KOPT-K1 (cell line): ENCODE measurements at regions not wholly inside any gene's neighbourhood (a gene's known extent, or its start where the extent isn't known, plus 50 kb on each side); places are given as distances from the start of the nearest gene placed in this dataset.

ENCODE experiments used
- H3K27ac ChIP-seq: fragments of 200-600 bp; sonication (generic); 2 replicates; pipeline ENCODE4 v1.5.1; 2016; ENCODE audit warnings: antibody characterized with exemption, mild to moderate bottlenecking, low read depth, low read length; ENCODE audit not compliant: poor library complexity, severe bottlenecking
- H3K36me3 ChIP-seq: fragments of 200-600 bp; sonication (generic); 2 replicates; pipeline ENCODE4 v1.5.1; 2017; ENCODE audit warnings: antibody characterized with exemption, mild to moderate bottlenecking, low read length, moderate library complexity; ENCODE audit not compliant: insufficient read depth
- H3K9me3 ChIP-seq: fragments of 200-600 bp; sonication (generic); 2 replicates; pipeline ENCODE4 v1.5.1; 2017; ENCODE audit warnings: antibody characterized with exemption, low read length, mild to moderate bottlenecking; ENCODE audit not compliant: insufficient read depth, poor library complexity, severe bottlenecking

- H3K9me3 ChIP-seq: no peaks in the 10 kb centered on the region
- no peaks in the 10 kb centered on the region for H3K36me3 ChIP-seq
- no peak overlapping the region for H3K27ac ChIP-seq
Measured at GRCh38 chr20:39702701-39703349, 740.7 kb downstream of the DHX35 start.

DNA sequence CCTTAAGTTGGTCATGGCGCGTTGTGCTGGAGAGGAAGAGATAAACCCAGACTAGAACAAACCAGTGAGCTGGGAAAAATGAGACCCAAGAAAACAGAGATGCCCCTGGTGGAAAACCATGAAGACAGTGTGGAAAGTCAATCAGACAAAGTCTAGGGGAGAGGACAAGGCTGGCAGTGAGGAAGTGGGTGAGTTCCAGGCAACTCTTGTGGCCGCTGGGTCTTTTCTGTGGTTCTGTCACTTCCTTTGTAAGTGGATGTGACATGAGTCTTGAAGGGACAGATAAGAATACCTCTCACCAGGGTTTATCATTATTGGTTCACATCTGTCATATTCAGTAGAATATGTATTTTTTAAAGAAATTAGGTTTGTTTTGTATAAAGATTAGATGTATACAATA, 738.4 kb downstream of the DHX35 start:
- no peaks in the 10 kb centered on the region for H3K9me3 ChIP-seq
- H3K27ac ChIP-seq: no peak overlapping the region
- H3K36me3 ChIP-seq: no peaks in the 10 kb centered on the region

DNA sequence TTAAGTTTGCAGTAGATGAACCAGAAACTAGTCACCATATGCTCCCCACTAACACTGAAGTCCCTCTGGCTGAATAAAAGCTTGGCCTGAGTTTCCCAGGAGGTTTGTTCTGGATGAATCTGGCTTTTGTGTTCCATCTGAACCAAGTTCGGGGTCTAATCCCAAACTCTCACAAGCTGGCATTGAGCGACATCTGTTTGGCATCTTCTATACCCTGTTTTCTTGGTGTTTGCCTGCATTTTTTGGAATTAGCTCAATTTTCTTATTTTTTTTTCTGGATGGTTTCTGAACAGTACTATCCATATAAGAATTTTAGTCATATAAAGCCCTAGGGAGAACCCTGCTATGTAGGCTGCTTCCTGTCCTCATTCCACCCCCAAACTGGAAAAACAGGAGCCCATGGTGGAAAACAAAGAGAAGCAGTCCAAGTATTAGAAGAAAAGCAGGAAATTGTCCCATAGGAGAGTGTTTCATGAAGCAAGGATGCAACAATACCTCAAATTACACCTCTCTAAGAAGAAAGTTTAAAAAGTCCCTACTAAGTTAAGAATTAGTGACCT, 737.1 kb downstream of the DHX35 start:
- H3K9me3 ChIP-seq: no peaks in the 10 kb centered on the region
- H3K27ac ChIP-seq: no peak overlapping the region
- no peaks in the 10 kb centered on the region for H3K36me3 ChIP-seq

- no peaks in the 10 kb centered on the region for H3K36me3 ChIP-seq
- no peak overlapping the region for H3K27ac ChIP-seq
- no peaks in the 10 kb centered on the region for H3K9me3 ChIP-seq
Measured at GRCh38 chr20:39698752-39699151, 736.6 kb downstream of the DHX35 start.

DNA sequence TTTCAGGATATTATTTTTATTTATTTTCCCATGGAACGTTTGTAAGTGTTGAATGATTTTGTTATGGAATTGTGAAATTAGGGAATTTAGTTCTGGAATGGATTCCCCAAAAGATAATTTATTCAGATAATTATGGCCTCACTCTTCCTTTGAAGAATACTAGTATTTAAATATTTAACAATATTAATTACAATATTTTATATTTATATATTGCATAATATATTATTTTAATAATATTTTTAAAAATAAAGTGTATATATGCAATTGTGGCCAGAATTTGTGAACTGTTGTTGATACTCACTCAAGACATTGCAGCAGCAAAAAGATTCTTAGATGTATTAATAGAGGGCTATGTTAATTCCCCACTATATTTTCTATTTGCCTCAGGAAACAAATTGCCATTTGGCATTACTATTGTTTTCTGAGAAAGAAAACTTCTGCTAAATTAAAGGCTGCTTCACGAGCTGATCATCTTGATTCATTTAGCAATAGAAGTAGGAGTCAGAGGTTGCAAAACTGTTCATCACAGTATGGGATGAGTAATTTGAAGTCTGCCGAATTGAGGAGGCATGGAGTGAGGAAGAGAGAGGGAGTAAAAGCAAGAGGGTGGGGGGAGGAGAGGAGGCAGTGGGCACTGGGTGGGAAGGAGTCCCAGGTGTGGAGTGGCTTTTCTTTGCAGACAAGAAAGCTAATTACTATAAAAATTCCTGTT, 729.2 kb downstream of the DHX35 start:
- H3K36me3 ChIP-seq: no peaks in the 10 kb centered on the region
- H3K27ac ChIP-seq: no peak overlapping the region
- no peaks in the 10 kb centered on the region for H3K9me3 ChIP-seq

- Histone ChIP-seq H3K36me3 (no peaks in the 10 kb centered on the region), H3K9me3 (no peaks in the 10 kb centered on the region), H3K27ac (no peak overlapping the region)
Measured at GRCh38 chr20:39676857-39677391, 714.8 kb downstream of the DHX35 start.

DNA sequence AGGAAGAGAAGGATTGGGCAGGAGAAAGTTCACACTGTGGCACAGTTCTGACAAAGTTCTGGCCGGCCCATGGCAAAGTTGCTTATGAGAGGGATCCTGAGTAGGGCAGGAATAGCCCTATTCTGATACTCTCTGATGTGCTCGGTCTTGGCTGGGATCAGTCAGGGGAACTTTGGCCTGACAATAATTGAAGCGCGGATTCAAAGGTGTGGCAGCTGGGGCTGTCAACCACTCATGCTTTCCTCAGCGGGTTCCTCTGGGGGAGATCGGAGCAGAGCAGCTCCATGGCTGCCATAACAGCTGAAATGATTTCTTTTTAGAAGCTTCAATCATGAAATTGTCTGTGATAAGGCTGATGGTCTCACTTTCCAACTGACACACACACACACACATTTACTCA, 714.1 kb downstream of the DHX35 start:
- H3K36me3 ChIP-seq: no peaks in the 10 kb centered on the region
- H3K27ac ChIP-seq: no peak overlapping the region
- H3K9me3 ChIP-seq: no peaks in the 10 kb centered on the region

GRCh38 chr20:39674842-39675241, 712.7 kb downstream of the DHX35 start:
- H3K36me3 ChIP-seq: no peaks in the 10 kb centered on the region
- H3K27ac ChIP-seq: no peak overlapping the region

GRCh38 chr20:39670988-39671387, 708.8 kb downstream of the DHX35 start:
- no peaks in the 10 kb centered on the region for H3K9me3 ChIP-seq
- H3K27ac ChIP-seq: no peak overlapping the region
- no peaks in the 10 kb centered on the region for H3K36me3 ChIP-seq

More at GRCh38 chr20:39674842-39675241, 712.7 kb downstream of the DHX35 start:
- H3K9me3 ChIP-seq: no peaks in the 10 kb centered on the region

GRCh38 chr20:39669659-39670058, 707.5 kb downstream of the DHX35 start:
- Histone ChIP-seq H3K27ac (no peak overlapping the region), H3K9me3 (no peaks in the 10 kb centered on the region)

GRCh38 chr20:39668038-39668437, 705.9 kb downstream of the DHX35 start:
- H3K9me3 ChIP-seq: no peaks in the 10 kb centered on the region
- H3K36me3 ChIP-seq: no peaks in the 10 kb centered on the region
- H3K27ac ChIP-seq: no peak overlapping the region

More at GRCh38 chr20:39669659-39670058, 707.5 kb downstream of the DHX35 start:
- H3K36me3 ChIP-seq: no peaks in the 10 kb centered on the region

DNA sequence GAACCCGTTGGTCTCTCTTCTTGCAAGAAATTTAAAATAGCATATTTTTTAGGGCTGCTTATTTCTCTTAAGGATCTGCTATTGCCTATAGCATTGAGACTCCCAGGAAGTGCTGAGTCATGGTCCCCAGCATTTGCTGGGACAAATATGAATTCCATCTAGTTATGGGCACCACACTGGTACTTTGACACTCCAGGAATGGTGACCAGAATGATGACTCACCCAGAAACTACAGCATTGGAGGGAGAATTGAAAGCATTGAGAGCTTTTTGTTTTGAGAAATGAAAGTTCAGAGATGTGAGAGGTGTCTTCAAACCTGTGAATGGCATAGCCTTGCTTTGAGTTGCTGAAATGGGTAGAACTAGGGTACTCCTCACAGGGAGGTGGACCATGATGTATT, 699.7 kb downstream of the DHX35 start:
- H3K36me3 ChIP-seq: no peaks in the 10 kb centered on the region
- no peak overlapping the region for H3K27ac ChIP-seq
- H3K9me3 ChIP-seq: no peaks in the 10 kb centered on the region

- Histone ChIP-seq H3K9me3 (no peaks in the 10 kb centered on the region), H3K36me3 (no peaks in the 10 kb centered on the region), H3K27ac (no peak overlapping the region)
Measured at GRCh38 chr20:39660965-39661364, 698.8 kb downstream of the DHX35 start.

DNA sequence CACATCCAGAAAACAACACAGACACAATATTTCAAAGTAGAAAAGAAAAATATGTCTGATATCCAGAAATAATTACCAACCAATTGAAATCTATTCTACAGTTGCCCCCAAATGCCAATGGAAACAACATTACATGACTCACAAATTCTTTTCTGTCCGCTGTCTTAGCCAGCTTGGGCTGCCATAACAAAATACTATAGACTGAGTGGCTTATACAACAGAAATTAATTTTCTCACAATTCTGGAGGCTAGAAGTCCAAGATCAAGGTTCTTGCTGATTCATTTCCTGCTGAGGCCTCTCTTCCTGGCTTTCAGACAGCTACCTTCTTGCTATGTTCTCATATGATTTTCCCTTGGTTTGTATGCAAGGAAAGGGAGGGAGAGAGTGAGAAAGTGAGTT, 698.1 kb downstream of the DHX35 start:
- no peak overlapping the region for H3K27ac ChIP-seq
- no peaks in the 10 kb centered on the region for H3K36me3 ChIP-seq
- no peaks in the 10 kb centered on the region for H3K9me3 ChIP-seq

- Histone ChIP-seq H3K27ac (no peak overlapping the region), H3K9me3 (no peaks in the 10 kb centered on the region), H3K36me3 (no peaks in the 10 kb centered on the region)
Measured at GRCh38 chr20:39658662-39659409, 696.7 kb downstream of the DHX35 start.
